ENCODE measurements at regions not wholly inside any gene's neighbourhood (a gene's known extent, or its start where the extent isn't known, plus 50 kb on each side); places are given as distances from the start of the nearest gene placed in this dataset.
"Not testable (repeated sequence)": the region's sequence is repeated elsewhere in the genome, so short reads cannot be mapped to it uniquely, and the experiment has no call there.

DNA sequence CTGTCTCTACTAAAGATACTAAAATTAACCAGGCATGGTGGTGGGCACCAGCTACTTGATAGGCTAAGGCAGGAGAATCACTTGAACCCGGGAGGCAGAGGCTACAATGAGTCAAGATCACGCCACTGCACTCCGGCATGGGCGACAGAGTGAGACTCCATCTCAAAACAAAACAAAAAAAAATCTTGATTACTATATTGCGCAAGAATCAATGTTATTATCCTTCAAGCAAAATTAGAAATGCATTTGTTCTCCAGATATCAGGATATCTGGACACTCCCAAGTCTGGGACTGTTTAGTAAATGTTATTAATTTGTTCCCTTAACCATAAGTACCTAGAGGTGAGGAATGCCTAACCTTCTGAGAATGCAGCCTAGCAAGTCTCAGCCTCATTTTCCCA, 992.2 kb upstream of the PCDH20 start:
- DNase-seq = no peak

DNA sequence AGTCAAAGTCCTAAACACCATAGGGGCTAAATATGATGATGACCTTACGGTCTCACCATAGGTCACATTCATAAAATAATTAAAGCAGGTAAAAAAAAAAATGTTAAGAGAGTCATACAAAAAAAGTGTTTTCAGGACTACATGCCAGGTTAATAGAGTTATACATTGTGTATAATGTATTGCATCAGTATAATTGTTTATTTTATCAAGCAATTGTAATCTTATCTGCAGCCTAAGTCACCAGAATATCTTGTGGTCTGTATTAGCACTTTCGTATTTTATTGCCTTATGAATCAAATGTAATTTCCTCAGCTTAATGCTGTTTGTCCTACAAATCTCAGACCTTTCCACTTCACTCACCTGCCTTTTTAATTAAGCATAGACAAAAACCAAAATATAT, 972.9 kb upstream of the PCDH20 start:
- DNase-seq = no peak

DNA sequence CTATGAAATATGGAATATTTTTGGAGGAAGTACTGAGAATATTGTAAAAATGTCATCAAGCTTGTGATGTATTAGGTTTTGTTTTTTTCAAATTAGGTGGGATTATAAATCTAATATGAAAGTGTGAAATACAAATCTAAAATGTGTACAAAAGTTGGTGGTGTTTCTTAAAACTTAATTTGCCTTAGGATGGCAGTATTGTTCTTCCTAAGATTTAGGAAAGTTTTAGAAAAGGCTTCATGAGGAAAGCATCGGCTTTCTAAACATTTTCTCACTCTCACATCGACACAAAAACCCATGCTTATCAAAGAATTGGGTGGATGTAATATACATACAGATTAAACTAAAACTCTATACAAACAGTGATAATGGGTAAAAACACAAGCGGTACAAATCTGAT, 972.0 kb upstream of the PCDH20 start:
- no peak for DNase-seq

DNA sequence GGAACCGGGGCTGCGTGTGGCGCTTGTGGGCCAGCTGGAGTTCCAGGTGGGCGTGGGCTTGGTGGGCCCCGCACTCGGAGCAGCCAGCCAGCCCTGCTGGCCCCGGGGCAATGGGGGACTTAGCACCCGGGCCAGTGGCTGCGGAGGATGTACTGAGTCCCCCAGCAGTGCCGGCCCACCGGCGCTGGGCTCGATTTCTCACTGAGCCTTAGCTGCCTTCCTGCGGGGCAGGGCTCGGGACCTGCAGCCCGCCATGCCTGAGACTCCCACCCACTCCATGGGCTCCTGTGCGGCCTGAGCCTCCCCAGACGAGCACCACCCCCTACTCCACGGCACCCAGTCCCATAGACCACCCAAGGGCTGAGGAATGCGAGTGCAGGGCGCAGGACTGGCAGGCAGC, 963.6 kb upstream of the PCDH20 start:
- not testable (repeated sequence) for DNase-seq

DNA sequence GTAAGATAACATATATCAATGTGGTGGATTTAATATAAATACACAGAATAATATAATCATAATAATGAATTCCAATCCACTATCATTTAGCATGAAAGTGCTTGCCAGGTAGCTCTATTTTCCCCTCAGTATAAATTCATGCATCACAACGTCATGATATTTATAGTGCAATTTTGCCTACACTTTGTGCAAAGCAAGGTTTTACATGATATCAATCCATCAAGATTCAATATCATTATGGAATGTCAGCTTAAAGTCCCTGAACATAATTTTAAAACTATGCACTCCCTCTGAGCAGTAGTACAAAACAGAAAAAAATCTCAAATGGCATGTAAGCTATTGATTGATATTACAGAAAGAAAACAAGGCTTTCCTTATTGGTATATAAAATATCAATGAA, 962.2 kb upstream of the PCDH20 start:
- no peak for DNase-seq

DNA sequence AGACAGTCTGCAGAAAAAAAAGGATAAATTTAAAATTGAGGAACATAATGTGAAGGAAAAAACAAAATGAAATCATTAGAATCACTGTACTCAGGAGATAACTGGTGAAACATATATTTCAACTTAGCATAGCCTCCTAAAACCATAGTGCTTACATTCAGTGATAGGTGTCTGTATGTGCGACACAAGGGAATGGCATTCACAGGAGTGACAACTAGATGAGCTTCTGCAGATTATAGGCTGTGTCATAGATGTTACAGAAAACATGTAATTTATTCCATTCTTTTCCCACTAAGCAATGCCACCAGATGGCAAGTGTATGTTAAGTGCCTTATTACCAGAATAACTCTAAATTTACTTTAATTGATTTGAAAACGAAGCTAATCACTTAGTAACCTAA, 960.0 kb upstream of the PCDH20 start:
- no peak for DNase-seq

DNA sequence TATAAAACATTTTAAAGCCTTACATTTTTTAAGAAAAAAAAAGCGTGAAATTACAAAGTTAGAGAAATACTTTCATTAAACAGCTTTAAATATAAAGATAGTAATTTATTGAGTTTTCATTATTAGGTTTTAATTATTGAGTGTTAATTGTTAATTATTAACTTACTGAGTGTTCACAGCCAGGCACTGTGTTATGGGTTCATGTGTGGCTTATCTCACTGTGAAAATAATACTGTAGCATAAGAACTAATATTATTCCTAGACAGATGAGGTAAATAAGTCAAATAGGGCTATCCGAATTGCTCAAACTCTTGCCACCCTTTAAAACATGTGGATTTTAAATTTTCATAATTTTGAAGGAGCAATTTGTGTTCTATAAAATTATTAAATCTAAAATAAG, 956.1 kb upstream of the PCDH20 start:
- DNase-seq = no peak

DNA sequence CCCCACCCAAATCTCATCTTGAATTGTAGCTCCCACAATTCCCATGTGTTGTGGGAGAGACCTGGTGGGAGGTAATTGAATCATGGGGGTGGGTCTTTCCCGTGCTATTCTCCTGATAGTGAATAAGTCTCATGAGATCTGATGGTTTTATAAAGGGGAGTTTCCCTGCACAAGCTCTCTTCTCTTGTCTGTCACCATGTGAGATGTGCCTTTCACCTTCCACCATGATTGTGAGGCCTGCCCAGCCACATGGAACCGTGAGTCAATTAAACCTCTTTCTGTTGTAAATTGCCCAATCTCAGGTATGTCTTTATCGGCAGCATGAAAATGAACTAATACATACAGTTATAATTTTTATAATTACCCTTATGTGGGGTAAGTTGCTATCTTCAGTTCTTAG, 952.3 kb upstream of the PCDH20 start:
- DNase-seq = not testable (repeated sequence)

DNA sequence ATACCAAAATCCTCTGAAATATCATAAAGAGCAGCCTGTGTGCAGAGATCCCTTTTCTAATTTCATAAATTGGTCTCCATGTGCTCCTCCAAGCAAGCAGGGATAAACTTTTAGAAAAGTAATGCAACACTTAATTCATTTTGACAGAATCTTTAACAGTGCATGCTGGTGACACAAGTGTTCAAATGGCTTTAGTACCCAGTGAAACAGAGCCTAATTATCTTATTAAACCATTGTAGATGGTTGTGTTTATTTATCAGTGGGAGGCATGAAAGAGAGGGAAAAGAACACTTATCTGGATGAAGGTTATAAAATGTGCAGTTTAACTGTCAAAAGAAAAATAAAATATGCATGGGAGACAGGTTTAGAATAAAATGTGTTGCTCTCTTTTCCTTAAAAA, 945.0 kb upstream of the PCDH20 start:
- no peak for DNase-seq

DNA sequence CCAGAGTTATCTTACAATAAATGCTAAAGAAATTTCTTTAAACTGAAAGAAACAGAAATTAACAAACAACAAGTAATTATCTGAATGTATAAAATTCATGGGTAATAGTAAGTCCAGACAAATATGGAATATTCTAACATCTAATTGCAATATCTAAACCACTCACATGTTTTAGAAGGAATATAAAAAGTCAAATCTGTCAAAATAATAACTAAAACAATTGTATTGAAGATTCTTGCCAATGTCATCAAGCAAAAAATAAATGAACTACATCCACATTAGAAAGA, 942.9 kb upstream of the PCDH20 start:
- DNase-seq = no peak

DNA sequence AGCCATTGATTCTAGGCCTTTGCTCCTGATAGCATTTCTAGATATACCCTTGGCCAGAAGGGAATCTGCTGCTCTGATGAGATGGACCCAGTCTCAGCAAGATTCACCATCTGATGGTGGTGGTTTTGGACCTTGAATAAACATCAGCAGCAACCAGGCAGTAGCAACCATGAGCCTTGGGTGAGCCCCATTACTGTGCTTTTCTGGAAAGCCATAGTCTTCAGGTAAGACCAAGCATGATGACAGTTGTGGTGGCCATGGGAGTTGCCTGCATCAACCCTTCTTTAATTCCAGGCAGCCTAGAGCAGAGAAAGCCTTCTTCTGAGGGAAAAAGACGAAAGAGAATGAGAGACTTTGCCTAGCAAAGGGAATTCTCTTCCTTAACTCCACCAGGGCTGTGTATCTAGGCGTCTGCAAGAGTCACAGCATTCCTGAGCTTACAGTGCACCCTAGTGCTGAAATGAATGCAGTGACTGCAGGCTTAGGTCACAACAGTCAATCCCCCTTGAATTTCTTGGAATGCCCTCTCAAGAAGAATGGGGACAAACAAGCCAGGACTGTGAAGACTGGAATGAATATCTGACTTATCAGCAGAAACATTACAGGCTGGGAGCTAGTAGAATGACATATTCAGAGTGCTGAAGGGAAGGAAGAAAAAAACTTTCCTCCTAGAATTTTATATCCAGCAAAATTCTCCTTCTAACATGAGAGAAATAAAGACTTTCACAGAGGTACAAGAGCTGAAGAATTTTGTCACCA, 942.4 kb upstream of the PCDH20 start:
- peak in 1 of 2 experiments; percentile 8 for DNase-seq

DNA sequence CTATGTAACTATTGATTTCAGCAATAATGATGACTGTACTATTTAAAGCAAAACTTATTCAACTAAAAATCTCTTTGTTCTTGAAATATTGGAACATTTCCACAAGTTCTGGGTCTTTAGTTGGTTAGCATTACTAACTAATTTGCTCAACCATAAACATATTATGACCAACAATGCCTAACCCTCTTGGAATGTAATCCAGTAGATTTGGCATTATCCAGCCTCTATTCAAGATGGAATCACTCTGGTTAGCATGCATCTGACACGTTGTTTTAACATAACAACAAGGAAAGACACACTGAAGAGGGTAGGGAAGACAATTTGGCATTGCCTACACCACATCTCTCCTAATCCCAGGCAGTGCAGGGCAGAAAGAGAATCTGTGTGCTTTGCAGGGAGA, 941.3 kb upstream of the PCDH20 start:
- DNase-seq = no peak

DNA sequence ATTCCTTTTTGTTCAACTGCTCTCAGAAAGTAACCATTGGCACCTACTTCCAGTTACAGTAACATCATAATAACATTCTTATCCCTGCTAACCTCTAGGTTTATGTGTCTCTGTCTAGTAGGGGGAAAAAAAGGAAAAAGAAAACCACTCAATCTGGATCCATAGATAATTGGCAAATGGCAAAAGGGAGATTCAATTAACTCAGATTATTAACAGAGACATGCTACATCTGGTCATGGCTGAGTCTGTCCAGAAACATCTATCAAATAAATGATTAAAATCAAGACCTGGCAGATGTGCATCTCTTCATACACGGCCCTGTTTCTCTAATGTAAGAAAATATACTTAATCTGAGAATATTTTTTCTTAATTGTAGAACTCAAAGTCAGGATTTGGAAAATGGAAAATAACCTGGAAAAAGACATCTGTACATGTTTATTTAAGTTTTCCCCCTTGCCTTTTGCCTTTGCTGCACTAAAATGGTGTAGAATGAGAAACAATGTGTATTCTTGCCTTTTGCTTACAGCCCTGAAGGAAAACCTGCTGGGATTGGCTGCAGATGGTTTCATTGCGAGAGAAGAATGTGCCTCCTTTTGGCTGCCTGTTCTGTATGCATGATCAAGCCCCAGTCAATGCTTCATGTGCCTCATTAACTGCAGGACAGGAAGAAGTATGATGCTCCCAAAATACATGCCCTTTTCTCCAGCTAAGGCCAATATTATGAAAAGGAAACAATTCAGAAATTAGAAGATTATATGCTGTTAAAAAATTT, 921.6 kb upstream of the PCDH20 start:
- peak; percentile 14 to 34 for DNase-seq

DNA sequence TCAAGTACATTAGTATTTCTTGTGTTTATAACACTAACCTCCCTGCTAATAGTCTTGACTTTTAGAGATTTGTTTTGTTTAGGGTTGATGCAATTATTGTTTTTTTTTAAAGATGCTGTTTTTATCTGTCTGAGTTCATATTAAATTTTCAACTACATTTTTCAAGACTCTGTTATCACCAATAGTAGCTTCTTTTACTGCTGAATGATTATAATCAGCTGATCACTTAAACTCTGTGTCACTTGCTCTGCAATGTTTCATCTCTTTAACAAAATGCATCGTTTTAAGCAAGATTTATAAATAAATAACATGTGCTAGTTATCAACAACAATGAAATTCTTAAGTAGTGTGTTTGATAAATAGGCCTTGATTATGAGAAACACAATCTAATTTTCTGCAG, 920.9 kb upstream of the PCDH20 start:
- DNase-seq = no peak

DNA sequence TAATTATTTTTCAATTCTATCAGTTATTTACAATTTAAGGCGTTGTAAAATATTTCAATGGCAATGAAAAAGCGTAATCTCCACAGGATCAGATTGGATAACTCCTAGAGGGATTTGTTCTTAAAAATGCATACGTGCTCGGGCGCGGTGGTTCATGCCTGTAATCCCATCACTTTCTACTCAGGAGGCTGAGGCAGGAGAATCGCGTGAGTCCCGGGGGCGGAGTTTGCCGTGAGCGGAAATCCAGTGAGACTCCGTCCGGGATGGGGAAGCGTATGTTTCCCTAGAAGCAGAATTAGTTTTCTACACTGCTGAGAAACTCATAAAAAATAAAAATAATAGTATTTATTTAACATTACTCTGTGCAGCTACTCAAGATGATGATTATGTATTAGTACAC, 917.8 kb upstream of the PCDH20 start:
- no peak for DNase-seq

DNA sequence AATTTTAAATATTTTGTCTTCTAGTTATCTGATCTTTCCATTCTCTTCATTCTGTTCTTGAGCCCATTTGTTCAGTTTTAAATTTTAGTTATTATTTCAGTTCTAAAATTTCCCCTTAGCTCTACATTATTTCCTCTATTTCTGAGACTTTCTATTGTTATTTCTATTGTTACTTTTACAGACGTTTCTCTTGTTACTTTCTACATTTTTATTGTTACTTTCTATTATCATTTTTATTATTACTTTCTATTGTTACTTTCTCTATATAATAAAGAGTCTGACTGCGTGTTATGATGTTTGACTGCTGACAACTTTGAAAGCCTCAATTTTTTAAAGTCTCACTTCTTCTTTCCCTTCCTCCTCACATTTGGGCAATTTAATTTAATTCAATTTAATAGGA, 915.7 kb upstream of the PCDH20 start:
- DNase-seq = no peak

DNA sequence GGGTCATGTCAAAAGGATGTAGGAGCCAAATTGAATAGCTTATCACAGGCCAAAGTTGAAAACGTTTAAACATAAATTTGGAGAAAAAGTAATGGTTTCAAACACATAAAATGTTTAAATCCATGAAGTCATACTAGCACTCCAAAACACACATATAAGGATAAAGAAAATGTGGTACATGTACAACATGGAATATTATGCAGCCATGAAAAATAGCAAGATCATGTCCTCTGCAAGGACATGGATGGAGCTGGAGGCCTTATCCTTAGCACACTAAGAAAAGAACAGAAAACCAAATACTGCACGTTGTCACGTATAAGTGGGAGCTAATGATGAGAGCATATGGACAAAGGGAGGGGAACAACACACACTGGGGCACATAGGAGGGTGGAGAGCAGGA, 911.7 kb upstream of the PCDH20 start:
- no peak for DNase-seq

DNA sequence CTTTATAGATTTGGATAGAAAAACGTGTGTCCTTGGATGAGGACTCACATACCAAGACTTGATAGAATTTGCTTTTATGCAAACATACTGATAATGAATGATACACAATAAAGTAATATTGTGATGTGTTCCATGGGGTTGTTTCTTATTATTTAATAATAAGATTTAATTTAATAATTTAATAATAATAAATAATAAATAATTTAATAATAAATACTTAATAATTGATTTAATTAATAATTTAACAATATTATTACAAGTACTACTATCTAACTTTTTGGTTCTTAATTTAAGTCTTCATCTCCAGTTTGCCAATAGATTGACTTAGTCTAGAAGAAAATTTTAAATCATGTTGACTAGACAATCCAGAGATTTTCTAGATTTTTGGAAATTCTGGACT, 909.2 kb upstream of the PCDH20 start:
- DNase-seq = no peak

DNA sequence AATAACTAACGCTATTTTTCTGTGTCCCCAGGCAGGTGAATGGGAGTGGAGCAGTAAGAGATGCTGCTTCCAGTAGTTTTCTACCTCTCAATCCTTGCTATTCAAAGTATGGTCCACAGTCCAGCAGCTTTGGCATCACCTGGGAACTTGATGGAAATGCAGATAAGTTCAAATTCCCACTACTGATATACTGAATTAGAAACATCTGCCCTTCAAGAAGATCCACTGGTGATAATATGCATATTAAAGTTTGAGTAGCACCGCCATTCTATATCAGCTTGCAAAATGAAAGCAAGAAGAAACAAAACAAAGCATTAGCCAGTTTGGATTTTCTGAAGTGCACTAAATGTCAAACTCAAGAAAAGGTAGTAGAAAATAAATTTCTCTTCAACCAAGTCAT, 906.2 kb upstream of the PCDH20 start:
- no peak for DNase-seq

DNA sequence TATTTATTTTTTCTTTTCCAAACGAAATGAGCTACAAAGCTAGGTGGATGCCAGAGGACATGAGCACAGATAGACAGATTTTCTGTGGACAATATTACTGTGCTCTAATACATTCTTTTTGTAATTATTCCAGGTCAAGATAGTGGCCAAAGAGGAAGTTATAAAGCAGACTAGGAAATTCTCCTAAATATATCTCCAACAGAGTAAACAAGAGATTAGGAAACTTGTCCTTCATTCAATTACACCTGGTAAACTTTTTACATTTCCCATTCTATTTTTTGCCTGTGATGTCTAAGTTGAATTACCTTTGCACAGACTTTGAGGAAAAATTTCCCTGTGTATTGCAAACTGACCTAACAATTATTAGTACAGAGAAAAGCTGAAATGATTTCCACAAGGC, 905.5 kb upstream of the PCDH20 start:
- no peak for DNase-seq

DNA sequence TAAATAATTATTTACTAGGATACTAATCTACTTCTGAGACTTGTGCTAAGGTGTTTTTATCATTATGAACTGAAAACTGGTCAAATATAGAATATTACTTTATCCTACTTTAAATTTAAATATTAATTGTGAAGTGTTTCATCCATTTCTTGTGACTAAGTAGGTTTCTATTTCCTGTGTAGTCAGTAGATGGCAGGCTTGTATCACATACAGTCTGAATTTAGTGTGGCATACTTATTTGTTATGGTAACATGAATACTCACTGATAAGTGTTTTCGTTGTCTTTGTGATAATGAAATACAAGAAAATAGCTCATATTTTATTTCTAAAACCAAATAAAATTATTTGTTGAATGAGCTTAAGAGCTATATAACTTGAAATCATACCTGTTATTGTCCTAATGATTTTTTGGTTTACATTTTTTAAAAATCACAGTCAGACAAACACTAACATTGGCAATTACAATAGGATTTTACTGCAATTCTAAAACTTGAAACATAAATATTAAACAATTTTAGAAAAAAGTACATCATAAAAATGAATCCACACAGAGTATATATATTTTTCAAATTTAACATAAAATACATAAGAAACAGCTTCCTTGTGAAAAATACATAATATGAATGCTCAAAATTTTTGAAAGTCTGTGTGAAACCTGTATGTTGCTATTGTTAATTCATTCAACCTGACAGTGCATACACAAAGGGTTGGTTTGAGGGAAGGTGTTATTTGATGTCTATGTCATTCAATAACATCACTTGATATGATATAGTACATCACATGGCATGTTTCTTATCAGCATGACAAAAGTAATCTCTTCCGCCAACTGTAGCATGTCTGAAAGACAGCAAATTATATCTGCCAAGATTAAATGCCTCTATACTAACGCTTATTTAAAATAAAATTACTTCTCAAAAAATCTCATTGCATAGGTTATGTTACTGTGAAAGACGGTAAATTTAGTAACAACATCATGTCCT, 904.8 kb upstream of the PCDH20 start:
- peak; percentile 1 to 32 for DNase-seq

DNA sequence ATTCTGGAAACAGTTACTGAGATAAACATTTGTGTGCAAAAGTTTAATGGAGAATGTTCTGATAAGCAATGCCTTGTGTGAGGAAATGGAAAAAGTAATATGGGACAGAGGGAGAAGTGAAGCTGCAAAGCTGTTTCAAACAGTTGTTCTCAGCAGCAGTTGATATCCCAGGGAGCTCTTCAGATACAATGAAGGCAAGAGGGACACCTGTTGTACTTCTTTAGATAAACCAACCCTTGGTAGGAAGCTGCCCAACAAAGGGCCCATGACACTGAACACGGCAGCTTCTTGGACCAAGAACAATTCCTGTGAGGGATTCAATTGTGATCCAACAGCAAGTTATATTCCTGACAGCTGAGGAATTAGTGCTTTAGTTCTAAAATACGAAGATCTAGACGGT, 894.3 kb upstream of the PCDH20 start:
- no peak for DNase-seq

DNA sequence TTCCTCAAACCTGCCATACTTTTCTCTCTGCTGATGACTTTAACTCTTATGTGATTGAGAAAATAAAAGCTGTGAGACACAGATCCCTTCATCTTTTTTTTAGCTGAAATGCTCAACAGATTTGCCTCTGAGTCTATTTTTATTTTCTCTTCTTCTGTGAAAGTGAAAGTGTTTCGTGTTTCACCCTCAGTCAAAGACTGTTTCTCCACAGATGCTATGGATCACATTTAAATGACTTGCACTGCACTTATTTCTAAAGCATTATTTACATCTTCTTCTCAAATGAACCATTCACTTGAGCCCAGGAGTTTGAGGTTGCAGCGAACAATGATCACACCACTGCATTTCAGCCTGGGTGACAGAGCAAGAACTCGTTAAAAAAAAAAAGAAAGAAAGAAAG, 890.1 kb upstream of the PCDH20 start:
- DNase-seq = no peak

DNA sequence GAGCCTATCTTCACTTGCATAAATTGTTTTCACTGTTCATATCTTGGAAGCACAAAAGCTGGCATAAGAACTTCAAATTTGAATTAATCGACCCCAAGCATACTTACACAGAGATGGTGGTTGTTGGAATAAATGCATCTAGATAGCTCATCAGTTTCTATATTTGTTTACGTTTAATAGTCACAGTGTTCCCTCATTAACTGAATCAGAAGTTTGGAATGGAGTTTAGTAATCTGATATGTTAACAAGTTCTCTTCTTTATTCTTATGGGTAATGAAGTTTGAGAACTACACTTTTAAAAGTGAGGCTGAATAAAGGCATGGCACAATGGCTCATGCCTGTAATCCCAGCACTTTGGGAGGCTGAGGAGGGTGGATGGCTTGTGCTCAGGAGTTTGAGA, 886.7 kb upstream of the PCDH20 start:
- no peak for DNase-seq

All from NCI-H446 (cell line).